ENCODE measurements at regions not wholly inside any gene's neighbourhood (a gene's known extent, or its start where the extent isn't known, plus 50 kb on each side); places are given as distances from the start of the nearest gene placed in this dataset.

DNA sequence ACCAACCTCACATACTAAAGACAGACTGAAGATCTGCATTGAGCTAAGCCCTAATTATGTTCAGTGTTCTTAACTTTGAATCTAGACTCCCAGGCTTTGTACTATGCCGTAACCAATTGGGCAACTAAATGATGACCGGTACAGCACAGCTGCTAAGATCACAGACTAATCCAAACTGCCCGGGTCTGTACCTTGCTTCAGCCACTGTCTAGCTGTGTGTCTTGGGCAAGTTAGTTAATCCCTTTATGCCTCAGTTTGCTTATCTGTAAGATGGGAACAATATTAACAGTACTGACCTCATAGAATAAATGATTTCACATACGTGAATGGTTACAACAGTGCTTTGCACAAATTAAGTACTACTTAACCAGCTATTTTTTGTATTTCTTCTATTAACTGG is 205.8 kb upstream of the NFE2L3 start:
- TF ChIP-seq POLR2A (IDR thresholded peaks at IDR 0.05; ENCODE audit: low read length) (no peak), GATA1 (IDR thresholded peaks at IDR 0.05; ENCODE audit: low read depth, low read length) (no peak)

Data from erythroblast (primary cell).